Smooth muscle cell of the brain vasculature (primary cell): ENCODE measurements at regions not wholly inside any gene's neighbourhood (a gene's known extent, or its start where the extent isn't known, plus 50 kb on each side); places are given as distances from the start of the nearest gene placed in this dataset.

Experiments
- DNase-seq: peaks from one replicate; pipeline ENCODE4 v3.0.0-alpha.2; 2012; ENCODE audit warnings: low read depth, low spot score

DNA sequence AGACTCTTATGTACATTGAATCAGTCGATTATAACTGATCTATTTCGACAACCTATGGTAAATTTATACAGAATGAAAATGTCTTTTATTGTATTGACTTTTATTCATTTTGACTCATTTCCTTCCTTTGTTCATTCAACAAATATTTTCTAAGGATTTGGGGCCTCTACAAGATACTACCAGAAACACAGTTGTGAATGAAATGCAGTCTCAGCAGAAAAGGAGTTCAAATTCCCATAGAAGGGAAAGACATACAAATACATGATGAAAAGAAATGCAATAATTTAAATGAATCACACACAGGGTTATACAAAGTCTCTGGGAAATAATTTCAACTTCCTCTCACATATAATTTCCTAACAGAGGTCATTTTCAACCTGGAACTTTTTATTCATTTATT is 134.0 kb upstream of the SEMA3A start:
- no peak for DNase-seq

DNA sequence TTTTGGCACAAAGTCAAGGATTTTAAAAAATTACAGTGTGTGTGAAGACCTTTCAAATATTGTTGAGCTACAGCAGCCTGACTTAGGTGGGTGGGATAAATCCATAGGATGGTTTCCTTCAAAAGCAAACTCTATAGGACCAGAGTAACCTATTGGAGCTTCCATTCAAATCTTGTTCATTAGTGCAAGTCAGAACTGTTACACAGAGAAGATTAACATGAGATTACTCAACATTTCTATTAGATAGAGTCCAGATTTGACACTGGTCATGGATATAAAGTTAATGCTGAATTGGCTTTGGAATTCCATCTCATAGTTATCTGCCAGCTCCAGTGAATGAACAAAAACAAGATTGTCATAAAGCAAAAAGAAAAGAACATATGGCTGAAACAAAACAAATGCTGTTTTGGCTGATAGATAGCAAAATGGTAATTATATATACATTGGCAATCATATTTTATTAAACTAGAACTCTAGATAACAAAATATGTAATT is 129.6 kb upstream of the SEMA3A start:
- no peak for DNase-seq

GRCh38 chr7:84317536-84317935 is 122.9 kb upstream of the SEMA3A start:
- no peak for DNase-seq

DNA sequence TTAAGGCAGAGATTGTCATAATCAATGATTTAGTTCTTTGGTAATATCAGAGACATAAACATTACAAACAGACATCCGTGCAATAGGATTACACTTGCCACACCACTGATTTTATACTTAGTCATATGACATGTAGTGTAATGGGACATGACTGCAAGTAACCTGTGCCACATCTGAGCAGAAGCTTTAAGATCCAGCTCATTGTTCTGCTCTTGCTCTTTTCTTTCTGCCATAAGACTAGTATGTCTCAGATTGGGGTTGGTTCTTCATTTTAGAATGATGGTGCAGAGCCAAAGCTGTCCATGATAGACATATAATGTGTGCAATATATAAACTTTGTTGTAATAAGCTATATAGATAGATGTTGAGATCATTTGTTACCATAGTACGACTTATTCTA is 119.7 kb upstream of the SEMA3A start:
- no peak for DNase-seq

DNA sequence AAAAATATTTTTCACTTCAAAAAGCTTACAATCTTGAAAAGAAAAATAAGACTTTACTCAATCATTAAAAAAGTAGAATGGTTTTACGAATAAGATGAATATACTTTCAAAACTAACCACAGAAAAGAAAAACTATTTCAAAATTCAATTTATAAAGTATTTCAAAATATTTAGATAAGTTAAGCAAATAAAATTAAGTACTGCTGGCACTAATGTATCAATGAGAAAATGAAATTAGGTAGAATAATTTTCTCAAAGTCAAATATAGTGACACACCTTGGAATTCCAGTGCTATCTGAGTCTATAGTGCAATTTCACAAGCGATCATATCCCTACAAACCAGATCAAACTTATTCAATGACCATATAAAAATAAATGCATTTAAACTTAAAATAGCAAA is 109.8 kb upstream of the SEMA3A start:
- no peak for DNase-seq

GRCh38 chr7:84302949-84303348 is 108.4 kb upstream of the SEMA3A start:
- DNase-seq, result no peak

- no peak for DNase-seq
Observed at GRCh38 chr7:84297616-84298015, 103.0 kb upstream of the SEMA3A start.

DNA sequence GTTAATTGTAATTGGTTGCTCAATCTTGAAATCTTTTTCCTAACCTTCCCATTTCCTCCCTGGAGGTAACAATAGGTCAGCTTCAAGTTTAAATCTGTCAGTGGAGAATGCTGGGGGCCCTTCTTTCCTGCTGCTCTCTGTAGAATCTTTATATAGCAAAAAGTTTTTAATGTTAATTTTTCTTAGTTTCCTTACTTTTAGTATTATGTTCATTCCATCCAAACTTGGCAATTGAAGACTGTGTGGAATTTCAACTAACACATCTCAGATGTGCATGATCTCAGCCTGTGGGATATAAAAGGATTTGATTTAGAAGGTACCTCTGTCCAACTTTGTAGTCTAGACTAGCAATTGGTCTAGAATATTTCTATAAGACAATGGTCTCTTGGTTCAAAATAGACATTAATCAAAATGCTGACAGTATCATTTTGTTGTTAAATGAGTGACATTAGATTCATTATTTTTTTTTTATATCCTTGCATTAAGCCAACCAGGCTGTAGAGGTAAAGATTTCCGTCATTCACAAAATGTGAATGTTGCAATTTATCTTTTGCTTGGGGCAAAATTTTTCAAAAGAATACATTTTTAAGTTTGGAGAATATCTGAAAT is 100.4 kb upstream of the SEMA3A start:
- no peak for DNase-seq

DNA sequence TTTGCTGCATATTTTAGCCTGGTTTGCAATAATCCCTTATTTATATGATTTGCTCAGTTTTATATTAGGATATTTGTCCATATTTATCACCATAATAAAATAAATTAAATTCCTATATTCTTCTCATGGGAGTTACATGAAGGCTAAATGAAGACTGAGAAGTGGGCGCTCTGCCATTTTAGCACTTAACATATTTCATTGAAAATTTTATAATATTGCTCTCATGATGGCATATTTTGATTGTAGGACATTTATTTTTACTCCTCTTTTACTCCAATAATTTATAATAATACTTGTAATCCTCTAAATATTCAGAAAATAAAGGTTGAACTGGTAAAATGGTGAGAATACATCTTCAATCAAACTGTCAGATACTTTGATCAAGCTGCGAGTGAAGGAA is 99.8 kb upstream of the SEMA3A start:
- no peak for DNase-seq

DNA sequence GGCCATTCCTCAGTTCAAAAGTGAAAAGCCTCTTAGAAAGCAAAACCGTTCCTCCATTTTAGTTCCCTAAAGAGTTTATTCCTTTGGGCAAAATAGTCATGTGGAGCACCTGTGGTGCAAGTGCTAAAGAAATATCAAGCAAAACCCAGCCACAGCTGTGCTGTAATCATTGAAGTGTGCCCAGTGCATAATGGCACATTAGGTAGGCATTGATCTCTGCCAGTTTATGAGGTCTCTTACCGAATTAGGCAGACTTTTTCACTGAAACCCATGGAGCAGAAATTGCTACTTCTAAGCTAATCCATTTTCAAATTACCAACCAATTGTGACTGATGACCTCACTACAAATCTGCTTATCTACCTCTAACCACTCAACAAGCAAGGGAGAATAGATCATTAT is 97.2 kb upstream of the SEMA3A start:
- no peak for DNase-seq

DNA sequence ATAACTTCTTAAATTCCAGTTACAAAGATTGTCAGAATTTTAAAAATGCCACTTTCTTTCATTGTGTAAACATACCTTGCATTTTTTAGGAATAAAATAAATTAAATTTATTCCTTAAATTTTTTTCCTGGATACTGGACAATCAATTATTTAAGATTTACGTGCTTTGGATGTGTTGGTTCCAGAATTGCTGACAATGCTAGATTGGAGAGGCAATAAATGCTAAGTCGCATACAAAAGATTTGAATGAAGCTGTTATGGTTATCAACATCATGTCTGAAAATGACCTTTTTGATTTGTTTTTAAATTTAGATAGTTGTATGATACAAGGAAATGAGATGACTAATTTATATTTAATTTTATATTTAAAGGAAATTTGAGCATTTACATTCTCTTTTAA is 89.2 kb upstream of the SEMA3A start:
- DNase-seq, result no peak

DNA sequence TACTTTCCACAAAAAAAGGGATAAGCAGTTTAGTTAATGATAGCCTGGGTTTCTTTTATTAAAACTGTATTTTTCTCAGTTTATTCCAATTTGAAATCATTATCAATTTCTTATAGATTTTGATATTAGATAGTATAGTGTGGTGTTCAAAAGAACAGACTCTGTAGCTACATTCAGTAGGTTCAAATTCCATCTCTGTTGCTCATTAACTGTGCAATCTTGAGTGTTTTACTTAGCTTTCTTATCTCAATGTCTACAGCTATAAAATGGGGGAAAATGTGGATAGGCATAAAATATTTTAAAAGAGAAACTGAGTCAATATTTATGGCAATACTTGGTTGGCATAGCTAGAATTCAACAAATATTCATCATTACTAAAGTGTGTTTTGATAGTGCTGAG is 86.9 kb upstream of the SEMA3A start:
- no peak for DNase-seq

- no peak for DNase-seq
Observed at GRCh38 chr7:84277628-84278224, 83.1 kb upstream of the SEMA3A start.

DNA sequence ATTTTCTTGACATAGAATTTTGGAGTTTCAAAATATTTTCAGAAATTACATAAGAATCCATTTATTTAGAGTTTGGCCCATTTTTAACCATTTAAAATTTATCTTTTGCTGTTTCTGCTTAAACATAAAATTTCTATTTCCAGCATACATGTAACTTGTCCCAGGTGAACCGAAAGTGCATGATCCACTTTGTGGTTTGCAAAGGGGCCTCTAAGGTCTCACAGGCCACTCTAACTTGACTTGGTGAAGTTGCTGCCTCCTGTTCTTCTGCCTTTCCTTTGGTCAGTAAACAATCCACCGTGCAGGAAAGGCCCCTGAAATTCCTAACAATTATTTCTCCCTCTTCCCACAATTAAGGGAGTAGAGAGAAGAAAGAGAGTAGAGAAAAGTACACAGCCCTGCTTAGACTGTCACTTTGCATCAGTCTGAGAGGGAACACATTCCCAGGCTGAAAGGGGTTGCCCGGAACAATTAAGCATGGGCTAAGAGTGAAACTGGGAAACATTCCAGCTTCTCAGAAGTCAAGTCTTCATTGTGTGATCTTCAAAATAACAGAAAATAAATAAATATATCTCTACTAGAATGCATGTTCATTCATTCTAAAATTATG is 79.5 kb upstream of the SEMA3A start:
- no peak for DNase-seq

GRCh38 chr7:84271543-84271942 is 77.0 kb upstream of the SEMA3A start:
- no peak for DNase-seq

DNA sequence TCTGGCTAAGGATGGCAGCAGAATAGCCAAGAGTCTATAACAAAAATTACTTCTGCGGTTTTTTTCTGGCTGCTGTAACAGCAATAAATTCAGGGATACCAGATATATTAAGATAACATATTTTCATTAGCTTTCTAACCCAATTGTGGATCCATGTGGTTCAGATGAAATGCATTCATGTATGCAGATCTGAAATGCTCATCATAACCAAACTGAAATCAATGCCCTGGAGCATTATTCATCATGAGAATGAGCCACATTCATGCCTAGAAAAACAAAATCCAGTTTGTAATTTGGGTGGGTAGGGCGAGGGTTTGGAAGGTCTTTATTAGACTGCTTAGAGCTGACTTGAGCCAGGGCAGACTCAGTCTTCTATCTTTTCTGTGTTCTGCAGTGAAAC is 69.8 kb upstream of the SEMA3A start:
- no peak for DNase-seq

- DNase-seq, result no peak
Observed at GRCh38 chr7:84263106-84263505, 68.5 kb upstream of the SEMA3A start.

DNA sequence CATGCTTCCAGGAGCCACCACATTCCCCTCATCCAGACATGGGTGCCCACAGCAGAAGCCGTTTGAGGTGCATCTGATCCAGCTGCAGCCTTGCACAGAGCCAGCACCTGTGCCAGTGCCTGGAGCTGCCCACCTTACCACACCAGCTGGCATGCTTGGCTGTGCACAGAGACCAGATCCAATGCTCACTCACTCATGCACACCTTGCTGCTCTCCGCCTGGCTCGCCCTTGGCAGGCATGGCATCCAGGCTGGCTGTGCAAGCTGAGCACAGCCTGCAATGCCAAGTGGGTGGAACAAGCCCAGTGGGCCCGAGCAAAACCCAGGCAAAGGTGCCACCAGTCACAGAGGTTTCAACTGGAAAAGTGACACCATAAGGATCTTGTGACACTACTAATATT is 66.9 kb upstream of the SEMA3A start:
- no peak for DNase-seq

- no peak for DNase-seq
Observed at GRCh38 chr7:84258628-84259027, 64.0 kb upstream of the SEMA3A start.

GRCh38 chr7:84256571-84256971 is 62.0 kb upstream of the SEMA3A start:
- DNase-seq, result no peak

- peak; percentile 60 for DNase-seq
Observed at GRCh38 chr7:84251277-84251781, 56.7 kb upstream of the SEMA3A start.

GRCh38 chr7:84250452-84250851 is 55.9 kb upstream of the SEMA3A start:
- no peak for DNase-seq

- no peak for DNase-seq
Observed at GRCh38 chr7:84249656-84250055, 55.1 kb upstream of the SEMA3A start.
